GM13976 (cell line): ENCODE measurements at regions not wholly inside any gene's neighbourhood (a gene's known extent, or its start where the extent isn't known, plus 50 kb on each side); places are given as distances from the start of the nearest gene placed in this dataset.

Experiments
- DNase-seq: peaks from one replicate; pipeline ENCODE4 v3.0.0; 2012; ENCODE audit warnings: low spot score
- in situ Hi-C: fragments of 300-500 bp; cut with MboI; formaldehyde crosslinking; loops from one replicate; pipeline ENCODE4 v1.12.0; 2022; ENCODE audit warnings: low sequenced_read_pairs, mixed read lengths, inconsistent platforms; ENCODE audit not compliant: unreplicated experiment
- TF ChIP-seq, protein P1 (sequence below): IDR thresholded peaks from 2 replicates; pipeline ENCODE4 v1.5.1; 2012; ENCODE audit warnings: borderline replicate concordance, mild to moderate bottlenecking; ENCODE audit not compliant: insufficient read depth; ENCODE audit errors: extremely low read depth, missing control alignments, control extremely low read depth

GRCh38 chr19:28500296-28500695 is 712.7 kb downstream of the UQCRFS1 start:
- no peak for DNase-seq
- in situ Hi-C loops: no loop called here
- TF ChIP-seq, protein P1, sequence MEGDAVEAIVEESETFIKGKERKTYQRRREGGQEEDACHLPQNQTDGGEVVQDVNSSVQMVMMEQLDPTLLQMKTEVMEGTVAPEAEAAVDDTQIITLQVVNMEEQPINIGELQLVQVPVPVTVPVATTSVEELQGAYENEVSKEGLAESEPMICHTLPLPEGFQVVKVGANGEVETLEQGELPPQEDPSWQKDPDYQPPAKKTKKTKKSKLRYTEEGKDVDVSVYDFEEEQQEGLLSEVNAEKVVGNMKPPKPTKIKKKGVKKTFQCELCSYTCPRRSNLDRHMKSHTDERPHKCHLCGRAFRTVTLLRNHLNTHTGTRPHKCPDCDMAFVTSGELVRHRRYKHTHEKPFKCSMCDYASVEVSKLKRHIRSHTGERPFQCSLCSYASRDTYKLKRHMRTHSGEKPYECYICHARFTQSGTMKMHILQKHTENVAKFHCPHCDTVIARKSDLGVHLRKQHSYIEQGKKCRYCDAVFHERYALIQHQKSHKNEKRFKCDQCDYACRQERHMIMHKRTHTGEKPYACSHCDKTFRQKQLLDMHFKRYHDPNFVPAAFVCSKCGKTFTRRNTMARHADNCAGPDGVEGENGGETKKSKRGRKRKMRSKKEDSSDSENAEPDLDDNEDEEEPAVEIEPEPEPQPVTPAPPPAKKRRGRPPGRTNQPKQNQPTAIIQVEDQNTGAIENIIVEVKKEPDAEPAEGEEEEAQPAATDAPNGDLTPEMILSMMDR: no peak

DNA sequence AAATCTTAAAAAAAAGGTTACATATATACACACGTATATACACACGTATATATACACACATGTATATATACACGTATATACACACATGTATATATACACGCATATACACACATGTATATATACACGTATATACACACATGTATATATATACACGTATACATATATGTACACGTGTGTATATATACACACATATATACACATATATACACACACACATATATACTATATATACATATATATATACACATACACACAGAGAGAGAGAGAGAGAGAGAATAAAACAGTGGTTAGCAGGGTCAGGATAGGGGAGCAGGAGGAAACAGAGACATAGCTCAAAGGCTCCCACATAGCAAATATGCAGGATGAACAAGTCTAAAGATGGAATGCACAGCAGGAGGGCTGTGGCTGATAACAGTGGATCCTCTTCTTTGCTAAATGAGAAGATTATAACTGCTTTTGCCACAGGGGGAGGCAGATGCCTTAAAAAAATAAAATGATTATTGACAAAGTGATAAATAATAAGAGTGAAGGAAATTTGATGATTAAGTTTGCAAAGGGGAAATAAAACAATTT is 714.5 kb downstream of the UQCRFS1 start:
- in situ Hi-C loops: no loop called here

DNA sequence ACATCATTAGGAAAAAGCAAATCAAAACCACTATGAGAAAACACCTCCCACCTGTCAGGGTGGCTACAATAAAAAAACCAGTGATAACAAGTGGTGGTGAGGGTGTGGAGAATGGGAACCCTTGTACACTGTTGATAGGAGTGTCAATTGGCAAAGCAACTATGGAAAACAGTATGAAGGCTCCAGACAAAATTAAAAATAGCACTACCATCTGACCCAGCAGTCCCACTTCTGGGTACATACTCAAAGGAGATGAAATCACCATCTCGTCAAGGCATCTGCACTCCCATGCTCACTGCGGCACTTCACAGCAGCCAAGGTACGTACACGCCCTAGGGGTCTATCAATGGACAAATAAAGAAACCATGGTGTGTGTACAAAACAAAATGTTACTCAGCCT is 715.1 kb downstream of the UQCRFS1 start:
- TF ChIP-seq, protein P1: no peak
- DNase-seq: no peak

More for the DNA sequence above, 714.5 kb downstream of the UQCRFS1 start:
- TF ChIP-seq, protein P1: no peak
- DNase-seq: no peak

GRCh38 chr19:28497137-28497536 is 715.8 kb downstream of the UQCRFS1 start:
- in situ Hi-C loops: no loop called here
- TF ChIP-seq, protein P1: no peak
- DNase-seq: no peak

More for the DNA sequence above, 715.1 kb downstream of the UQCRFS1 start:
- in situ Hi-C loops: no loop called here

DNA sequence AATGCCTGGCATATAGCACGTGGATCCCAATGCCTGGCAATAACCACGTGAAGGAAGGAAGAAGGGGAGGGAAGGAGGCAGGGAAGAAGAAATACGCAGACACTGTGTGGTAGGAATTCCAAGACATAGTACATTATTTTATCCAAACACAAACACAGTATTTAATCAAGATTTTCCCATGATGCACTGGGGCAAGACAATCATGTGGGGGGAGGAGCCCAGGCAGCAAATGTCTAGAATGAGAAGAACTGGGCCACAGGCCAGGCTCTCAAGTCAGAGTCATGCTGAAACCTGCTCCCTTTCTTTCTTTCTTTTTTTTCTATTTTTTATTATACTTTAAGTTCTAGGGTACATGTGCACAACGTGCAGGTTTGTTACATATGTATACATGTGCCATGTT is 717.9 kb downstream of the UQCRFS1 start:
- TF ChIP-seq, protein P1: no peak
- DNase-seq: no peak
- in situ Hi-C loops: no loop called here

DNA sequence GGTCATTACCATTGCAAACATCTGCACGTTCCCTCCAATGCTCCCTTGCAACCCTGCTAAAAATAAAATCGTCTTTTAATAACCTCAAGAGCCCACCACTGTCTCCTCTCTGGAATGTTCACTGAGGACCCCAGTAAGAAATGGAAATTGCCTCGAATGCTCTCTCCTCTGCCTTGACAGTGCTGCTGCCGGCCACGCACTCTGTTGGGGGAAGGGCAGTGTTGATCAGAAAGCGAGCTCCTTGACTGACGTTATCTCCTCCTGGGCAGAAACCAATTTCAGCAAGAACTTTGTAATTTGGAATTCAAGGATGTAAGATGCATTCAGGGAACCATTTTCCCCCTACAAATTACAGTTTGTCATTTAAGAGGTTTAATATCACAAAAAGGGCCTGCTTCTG is 718.5 kb downstream of the UQCRFS1 start:
- in situ Hi-C loops: no loop called here
- no peak for DNase-seq
- TF ChIP-seq, protein P1: no peak
